H9 (cell line): ENCODE measurements at regions not wholly inside any gene's neighbourhood (a gene's known extent, or its start where the extent isn't known, plus 50 kb on each side); places are given as distances from the start of the nearest gene placed in this dataset.

Source experiments
- DNase-seq: peaks from one replicate; pipeline ENCODE4 v3.0.0-alpha.2; 2017
- H2AFZ ChIP-seq: one replicate; pipeline ENCODE4 v1.6.1; 2013; ENCODE audit warnings: mild to moderate bottlenecking, low read length, control low read depth, moderate library complexity
- H2AK5ac ChIP-seq: 2 replicates; pipeline ENCODE4 v1.6.1; 2013; ENCODE audit warnings: low read length, control low read depth, mixed read lengths; ENCODE audit not compliant: insufficient read length
- H2BK120ac ChIP-seq: one replicate; pipeline ENCODE4 v1.6.1; 2013; ENCODE audit warnings: low read depth, mild to moderate bottlenecking, low read length, control low read depth, inconsistent platforms; ENCODE audit not compliant: poor library complexity, severe bottlenecking
- H2BK12ac ChIP-seq: 2 replicates; pipeline ENCODE4 v1.6.1; 2013; ENCODE audit warnings: low read length, control low read depth, mixed read lengths, low read depth; ENCODE audit not compliant: insufficient read length
- H2BK15ac ChIP-seq: 2 replicates; pipeline ENCODE4 v1.6.1; 2013; ENCODE audit warnings: low read depth, low read length, control low read depth
- H2BK20ac ChIP-seq: one replicate; pipeline ENCODE4 v1.6.1; 2013; ENCODE audit warnings: low read depth, mild to moderate bottlenecking, low read length, control low read depth, inconsistent platforms; ENCODE audit not compliant: poor library complexity, severe bottlenecking
- H2BK5ac ChIP-seq: 2 replicates; pipeline ENCODE4 v1.6.1; 2013; ENCODE audit warnings: low read length, control low read depth, mixed read lengths; ENCODE audit not compliant: insufficient read length
- H3K14ac ChIP-seq: 2 replicates; pipeline ENCODE4 v1.6.1; 2013; ENCODE audit warnings: low read length, control low read depth; ENCODE audit not compliant: insufficient read depth
- H3K18ac ChIP-seq: 2 replicates; pipeline ENCODE4 v1.6.1; 2013; ENCODE audit warnings: low read depth, mild to moderate bottlenecking, mixed read lengths, low read length, control low read depth; ENCODE audit not compliant: insufficient read length
- H3K23ac ChIP-seq: 2 replicates; pipeline ENCODE4 v1.6.1; 2013; ENCODE audit warnings: low read length, control low read depth, mixed read lengths, low read depth; ENCODE audit not compliant: insufficient read length
- H3K23me2 ChIP-seq: 2 replicates; pipeline ENCODE4 v1.6.1; 2013; ENCODE audit warnings: low read depth, mild to moderate bottlenecking, mixed read lengths, low read length, control low read depth; ENCODE audit not compliant: insufficient read length, poor library complexity, severe bottlenecking
- H3K27ac ChIP-seq: 2 replicates; pipeline ENCODE4 v1.5.1; 2013; ENCODE audit warnings: low read length, control low read depth, mixed read lengths, low read depth; ENCODE audit not compliant: insufficient read length
- H3K27me3 ChIP-seq: 2 replicates; pipeline ENCODE4 v1.6.1; 2013; ENCODE audit warnings: low read length, control low read depth, inconsistent platforms; ENCODE audit not compliant: insufficient read depth
- H3K4ac ChIP-seq: 2 replicates; pipeline ENCODE4 v1.6.1; 2013; ENCODE audit warnings: low read depth, mild to moderate bottlenecking, control low read depth, inconsistent platforms, low read length, moderate library complexity
- H3K4me1 ChIP-seq: 2 replicates; pipeline ENCODE4 v1.6.1; 2013; ENCODE audit warnings: low read length, control low read depth, inconsistent platforms; ENCODE audit not compliant: insufficient read depth
- H3K4me2 ChIP-seq: 2 replicates; pipeline ENCODE4 v1.6.1; 2013; ENCODE audit warnings: low read length, control low read depth, mixed read lengths; ENCODE audit not compliant: insufficient read length, insufficient read depth
- H3K56ac ChIP-seq: 2 replicates; pipeline ENCODE4 v1.6.1; 2013; ENCODE audit warnings: low read depth, mild to moderate bottlenecking, mixed read lengths, low read length, control low read depth; ENCODE audit not compliant: insufficient read length
- H3K79me1 ChIP-seq: 2 replicates; pipeline ENCODE4 v1.6.1; 2013; ENCODE audit warnings: low read depth, mild to moderate bottlenecking, moderate library complexity, low read length, control low read depth, inconsistent platforms; ENCODE audit not compliant: insufficient read depth, poor library complexity, severe bottlenecking
- H3K79me2 ChIP-seq: 2 replicates; pipeline ENCODE4 v1.6.1; 2013; ENCODE audit warnings: low read length, control low read depth, inconsistent platforms; ENCODE audit not compliant: insufficient read depth
- H3K9ac ChIP-seq: 2 replicates; pipeline ENCODE4 v1.6.1; 2013; ENCODE audit warnings: low read length, control low read depth, mixed read lengths; ENCODE audit not compliant: insufficient read length; ENCODE audit errors: extremely low read depth
- H3K9me3 ChIP-seq: one replicate; pipeline ENCODE4 v1.6.1; 2013; ENCODE audit warnings: low read depth, low read length, inconsistent platforms; ENCODE audit not compliant: control insufficient read depth
- H3T11ph ChIP-seq: one replicate; pipeline ENCODE4 v1.6.1; 2013; ENCODE audit warnings: mild to moderate bottlenecking, low read length, control low read depth, inconsistent platforms
- H4K20me1 ChIP-seq: one replicate; pipeline ENCODE4 v1.6.1; 2013; ENCODE audit not compliant: control insufficient read depth, insufficient read length, insufficient read depth
- H4K5ac ChIP-seq: 2 replicates; pipeline ENCODE4 v1.6.1; 2013; ENCODE audit warnings: low read depth, mild to moderate bottlenecking, mixed read lengths, low read length, control low read depth; ENCODE audit not compliant: insufficient read length
- H4K8ac ChIP-seq: replicated peaks from 2 replicates; pipeline ENCODE4 v1.6.1; 2013; ENCODE audit warnings: low read length, control low read depth, mixed read lengths, low read depth; ENCODE audit not compliant: insufficient read length
- H4K91ac ChIP-seq: 2 replicates; pipeline ENCODE4 v1.6.1; 2013; ENCODE audit warnings: low read depth, mild to moderate bottlenecking, moderate library complexity, mixed read lengths, low read length, control low read depth; ENCODE audit not compliant: insufficient read length
- H3K27ac Mint-ChIP-seq, 3 experiments: 2 replicates in 2 of 3; 3 replicates in 1 of 3; pipeline ENCODE4 v1.8.0; 2020 to 2021; ENCODE audit warnings: mixed read lengths in 3 of 3, mild to moderate bottlenecking in 1 of 3, moderate library complexity in 1 of 3
- H3K27me3 Mint-ChIP-seq: 2 replicates; pipeline ENCODE4 v1.8.0; 2021; ENCODE audit warnings: low read depth, mild to moderate bottlenecking, moderate library complexity, mixed read lengths
- H3K36me3 Mint-ChIP-seq, 3 experiments: 2 replicates in 2 of 3; 3 replicates in 1 of 3; pipeline ENCODE4 v1.8.0; 2020 to 2021; ENCODE audit warnings: low read depth in 3 of 3, mixed read lengths in 3 of 3; ENCODE audit not compliant: insufficient read depth in 1 of 3
- H3K4me1 Mint-ChIP-seq, 2 experiments: 2 replicates each; pipeline ENCODE4 v1.8.0; 2020; ENCODE audit warnings: mixed read lengths in 2 of 2
- H3K4me3 Mint-ChIP-seq, 2 experiments: 2 replicates in 1 of 2; 3 replicates in 1 of 2; pipeline ENCODE4 v1.8.0; 2020 to 2021; ENCODE audit warnings: mild to moderate bottlenecking in 2 of 2, mixed read lengths in 2 of 2, moderate library complexity in 1 of 2
- H3K9me3 Mint-ChIP-seq, 2 experiments: 2 replicates in 1 of 2; 3 replicates in 1 of 2; pipeline ENCODE4 v1.8.0; 2020; ENCODE audit warnings: mild to moderate bottlenecking in 2 of 2, mixed read lengths in 2 of 2, moderate library complexity in 1 of 2
- CTCF ChIP-seq: fragments of 200-600 bp; sonication (generic); conservative IDR thresholded peaks from 3 replicates; pipeline ENCODE4 v1.8.0; 2021; ENCODE audit warnings: antibody characterized with exemption, mild to moderate bottlenecking
- WGBS: extraction: QIAGEN DNeasy Blood & Tissue Kit; methylation state at CpG from one replicate; pipeline ENCODE4 v1.1.7; 2013; ENCODE audit warnings: missing lambda C conversion rate, low lambda C conversion rate, mixed read lengths; ENCODE audit not compliant: insufficient read length; ENCODE audit errors: extremely low coverage; 5-methylcytosine and 5-hydroxymethylcytosine counted together

GRCh38 chr5:98657559-98657958 lies 115.9 kb upstream of the RGMB start:
- Histone ChIP-seq H2BK5ac (no peak overlapping the region), H3K9ac (no peak overlapping the region), H3K4me1 (no peaks in the 10 kb centered on the region; the same call in 1 of the 2 replicates), H3K23ac (no peak overlapping the region), H3K27me3 (no peaks in the 10 kb centered on the region), H3K79me1 (no peaks in the 10 kb centered on the region), H3T11ph (no peak overlapping the region), H2BK12ac (no peak overlapping the region), H3K79me2 (no peaks in the 10 kb centered on the region), H3K4me2 (no peak overlapping the region), H4K20me1 (no peaks in the 10 kb centered on the region), H3K18ac (no peak overlapping the region), H3K27ac (no peak overlapping the region), H3K56ac (no peak overlapping the region), H2AK5ac (no peak overlapping the region), H2BK120ac (no peak overlapping the region), H4K8ac (no peak overlapping the region), H3K4ac (no peak overlapping the region), H2BK20ac (no peak overlapping the region), H3K23me2 (no peaks in the 10 kb centered on the region), H3K9me3 (no peaks in the 10 kb centered on the region), H2AFZ (no peak overlapping the region), H3K14ac (no peak overlapping the region), H4K5ac (no peak overlapping the region), H2BK15ac (no peak overlapping the region), H4K91ac (no peak overlapping the region)
- WGBS, result no CpG with 5 or more reads among the region's 4 CpGs
- Mint-ChIP-seq H3K4me3 (no peak overlapping the region; a peak in 1 of 5 replicates), H3K27me3 (peaks cover 4% of the 10 kb centered on the region; the same call in 1 of the 2 replicates), H3K27ac (peak overlapping the region in 1 of 3 experiments; percentile 46; a peak in 1 of 7 replicates), H3K9me3 (peaks cover 6 to 7% of the 10 kb centered on the region in 2 experiments; a peak in 4 of 5 replicates), H3K4me1 (peaks cover 29 to 30% of the 10 kb centered on the region in 2 experiments), H3K36me3 (peaks cover 0 to 7% (median 4%) of the 10 kb centered on the region in 3 experiments; a peak in 4 of 7 replicates)
- TF ChIP-seq CTCF, result no peak
- DNase-seq, result no peak
